Panc1 (cell line): ENCODE measurements at regions not wholly inside any gene's neighbourhood (a gene's known extent, or its start where the extent isn't known, plus 50 kb on each side); places are given as distances from the start of the nearest gene placed in this dataset.

Experiments used
- ATAC-seq: fragments of 200-7000 bp; cut with Tn5 transposase; 2 replicates; pipeline ENCODE4 v1.9.1; 2020; ENCODE audit warnings: mild to moderate bottlenecking, moderate library complexity
- BruUV-seq: library from RNA; stranded (reverse); fragments of 400-500 nt; replicated peaks from 2 replicates; lab custom pipeline; 2021; lab: Mats Ljungman, UMichigan
- CTCF ChIA-PET: fragments of 300-600 bp; sonication (Branson Sonifier 250); formaldehyde crosslinking; loops from one replicate; lab custom pipeline; 2022; ENCODE audit warnings: antibody characterized with exemption; lab: Charles Lee
- POLR2A ChIA-PET: fragments of 300-600 bp; sonication (Branson Sonifier 250); formaldehyde crosslinking; loops from one replicate; lab custom pipeline; 2022; ENCODE audit warnings: antibody characterized with exemption; lab: Charles Lee
- DNase-seq: peaks from one replicate; pipeline ENCODE4 v3.0.0-alpha.2; 2010; ENCODE audit warnings: low read depth, low spot score
- H3K27ac ChIP-seq: 2 replicates; pipeline ENCODE4 v1.5.1; 2011; ENCODE audit warnings: mild to moderate bottlenecking, low read length, inconsistent platforms
- H3K27me3 ChIP-seq: fragments of 200-500 bp; sonication (Bioruptor generic); 2 replicates; pipeline ENCODE4 v1.6.0; 2014; ENCODE audit warnings: low read length, inconsistent platforms; ENCODE audit not compliant: control insufficient read depth, insufficient read depth
- H3K36me3 ChIP-seq: fragments of 200-500 bp; sonication (Bioruptor generic); 2 replicates; pipeline ENCODE4 v1.5.1; 2014; ENCODE audit warnings: inconsistent platforms, mild to moderate bottlenecking, low read length, moderate library complexity; ENCODE audit not compliant: control insufficient read depth, insufficient read depth
- H3K4me1 ChIP-seq: 2 replicates; pipeline ENCODE4 v1.5.1; 2011; ENCODE audit warnings: inconsistent platforms, mild to moderate bottlenecking, low read length, moderate library complexity; ENCODE audit not compliant: control insufficient read depth, insufficient read depth
- H3K4me3 ChIP-seq, 2 experiments: 2 replicates each; pipeline ENCODE4 v1.5.1; 2011 to 2012; ENCODE audit warnings: low read depth in 2 of 2, low read length in 2 of 2, mild to moderate bottlenecking in 2 of 2, inconsistent platforms in 1 of 2, moderate library complexity in 1 of 2
- H3K9me3 ChIP-seq: fragments of 200-500 bp; sonication (Bioruptor generic); 2 replicates; pipeline ENCODE4 v1.5.1; 2014; ENCODE audit warnings: low read depth, mild to moderate bottlenecking, inconsistent platforms, low read length, moderate library complexity; ENCODE audit not compliant: control insufficient read depth, insufficient read depth
- POLR2AphosphoS5 ChIP-seq: IDR thresholded peaks from 2 replicates; pipeline ENCODE4 v1.6.1; 2012; ENCODE audit warnings: mild to moderate bottlenecking, low read depth, low read length, moderate library complexity
- REST ChIP-seq, 2 experiments: IDR thresholded peaks; 2 replicates each; pipeline ENCODE4 v1.6.1; 2011 to 2012; ENCODE audit warnings: low read depth in 2 of 2, control low read depth in 1 of 2, low read length in 1 of 2, mild to moderate bottlenecking in 1 of 2, moderate library complexity in 1 of 2; ENCODE audit not compliant: insufficient read depth in 1 of 2
- SIN3A ChIP-seq: IDR thresholded peaks from 2 replicates; pipeline ENCODE4 v1.6.1; 2012; ENCODE audit warnings: low read depth, mild to moderate bottlenecking, low read length, moderate library complexity, borderline replicate concordance; ENCODE audit not compliant: insufficient read depth
- TCF7L2 ChIP-seq: IDR thresholded peaks from 2 replicates; pipeline ENCODE4 v1.6.1; 2011; ENCODE audit warnings: mild to moderate bottlenecking, low read depth, low read length, inconsistent platforms
- in situ Hi-C: cut with HindIII; loops from 2 replicates; pipeline ENCODE4 v1.10.0; 2016; ENCODE audit warnings: low sequenced_read_pairs, low pct_unique_long_range_greater_than_20kb
- intact Hi-C: fragments of 100-400 bp; cut with micrococcal nuclease; formaldehyde crosslinking; loops from one replicate; pipeline ENCODE4 v1.10.0; 2022; ENCODE audit not compliant: unreplicated experiment
- TF ChIP-seq, protein P1 (sequence below): fragments of 450-650 bp; IDR thresholded peaks from 2 replicates; pipeline ENCODE4 v1.5.1; 2017; ENCODE audit warnings: mild to moderate bottlenecking

GRCh38 chr22:44387486-44387885 is 74.7 kb upstream of the SHISAL1 start:
- in situ Hi-C loops = no loop called here
- H3K4me3 ChIP-seq = no peak overlapping the region
- H3K27ac ChIP-seq = no peak overlapping the region
- BruUV-seq = no TSS peak
- no peak for TF ChIP-seq SIN3A
- no peak for TF ChIP-seq POLR2AphosphoS5
- TF ChIP-seq, protein P1, sequence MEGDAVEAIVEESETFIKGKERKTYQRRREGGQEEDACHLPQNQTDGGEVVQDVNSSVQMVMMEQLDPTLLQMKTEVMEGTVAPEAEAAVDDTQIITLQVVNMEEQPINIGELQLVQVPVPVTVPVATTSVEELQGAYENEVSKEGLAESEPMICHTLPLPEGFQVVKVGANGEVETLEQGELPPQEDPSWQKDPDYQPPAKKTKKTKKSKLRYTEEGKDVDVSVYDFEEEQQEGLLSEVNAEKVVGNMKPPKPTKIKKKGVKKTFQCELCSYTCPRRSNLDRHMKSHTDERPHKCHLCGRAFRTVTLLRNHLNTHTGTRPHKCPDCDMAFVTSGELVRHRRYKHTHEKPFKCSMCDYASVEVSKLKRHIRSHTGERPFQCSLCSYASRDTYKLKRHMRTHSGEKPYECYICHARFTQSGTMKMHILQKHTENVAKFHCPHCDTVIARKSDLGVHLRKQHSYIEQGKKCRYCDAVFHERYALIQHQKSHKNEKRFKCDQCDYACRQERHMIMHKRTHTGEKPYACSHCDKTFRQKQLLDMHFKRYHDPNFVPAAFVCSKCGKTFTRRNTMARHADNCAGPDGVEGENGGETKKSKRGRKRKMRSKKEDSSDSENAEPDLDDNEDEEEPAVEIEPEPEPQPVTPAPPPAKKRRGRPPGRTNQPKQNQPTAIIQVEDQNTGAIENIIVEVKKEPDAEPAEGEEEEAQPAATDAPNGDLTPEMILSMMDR = no peak
- TF ChIP-seq REST (IDR thresholded peaks at IDR 0.05; ENCODE audit: insufficient read depth in 1 of 2, low read depth in 2 of 2, low read length in 1 of 2) = no peak
- TF ChIP-seq TCF7L2 = no peak
- no peak for ATAC-seq
- DNase-seq = no peak
- ChIA-PET POLR2A (no interaction called here), CTCF (no interaction called here)
- intact Hi-C loops = no loop called here
- H3K36me3 ChIP-seq = no peaks in the 10 kb centered on the region
- H3K4me1 ChIP-seq = no peaks in the 10 kb centered on the region
- no peaks in the 10 kb centered on the region for H3K9me3 ChIP-seq
- H3K27me3 ChIP-seq = no peaks in the 10 kb centered on the region

GRCh38 chr22:44386386-44387035 is 73.8 kb upstream of the SHISAL1 start:
- no peak overlapping the region for H3K4me3 ChIP-seq
- TF ChIP-seq SIN3A (no peak), POLR2AphosphoS5 (no peak), TCF7L2 (no peak), REST (IDR thresholded peaks at IDR 0.05; ENCODE audit: insufficient read depth in 1 of 2, low read depth in 2 of 2, low read length in 1 of 2) (no peak)
- TF ChIP-seq, protein P1 = no peak
- ATAC-seq (no peak), DNase-seq (no peak)
- H3K36me3 ChIP-seq = no peaks in the 10 kb centered on the region
- BruUV-seq = no TSS peak
- H3K27me3 ChIP-seq = no peaks in the 10 kb centered on the region
- in situ Hi-C loops = no loop called here
- POLR2A ChIA-PET = no interaction called here
- no peaks in the 10 kb centered on the region for H3K9me3 ChIP-seq
- CTCF ChIA-PET = no interaction called here
- H3K4me1 ChIP-seq = no peaks in the 10 kb centered on the region
- H3K27ac ChIP-seq = no peak overlapping the region
- intact Hi-C loops = no loop called here
